Left kidney (tissue), 1 donor: ENCODE measurements at regions not wholly inside any gene's neighbourhood (a gene's known extent, or its start where the extent isn't known, plus 50 kb on each side); places are given as distances from the start of the nearest gene placed in this dataset.
A peak's percentile ranks its signal among the peaks of the same experiment; 100 is the strongest.

Experiments
- DNase-seq: peaks from one replicate; pipeline ENCODE4 v3.0.0-alpha.2; 2013

GRCh38 chr2:196278491-196278911 is 107.1 kb upstream of the STK17B start:
- no peak for DNase-seq

GRCh38 chr2:196279541-196279940 is 108.2 kb upstream of the STK17B start:
- no peak for DNase-seq

- no peak for DNase-seq
Measured at GRCh38 chr2:196284144-196284844, 112.9 kb upstream of the STK17B start.

DNA sequence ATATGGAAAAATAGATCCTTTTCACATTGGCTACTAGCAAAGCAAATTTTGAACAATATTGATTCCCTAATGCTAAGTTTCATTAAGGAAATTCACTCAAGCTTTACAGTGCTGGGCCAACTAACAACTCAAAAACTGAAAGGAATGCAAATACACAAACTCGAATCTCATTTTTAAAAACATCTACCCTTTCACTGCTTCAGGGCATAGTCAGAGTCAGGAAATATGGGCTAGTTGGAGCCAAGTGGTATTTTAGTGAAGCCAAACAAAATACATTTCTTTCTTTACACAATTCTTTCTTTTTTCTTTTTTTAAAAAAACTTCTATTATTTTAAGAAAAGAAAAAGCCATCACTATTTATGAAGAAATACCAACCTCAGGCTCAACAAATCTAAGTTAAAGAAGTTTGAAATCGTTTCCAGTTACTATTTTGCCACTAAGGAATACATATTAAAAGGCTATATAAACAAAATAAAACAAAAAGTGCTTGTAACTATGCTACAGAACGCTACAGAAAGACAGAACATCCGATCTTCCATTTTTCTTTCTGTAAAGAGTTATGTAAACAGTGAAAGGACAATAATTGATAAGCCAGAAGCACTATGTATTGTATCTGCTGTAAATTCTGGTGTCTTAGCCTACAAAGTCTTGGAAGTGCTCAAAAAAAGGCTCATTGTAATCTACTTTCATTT is 113.6 kb upstream of the STK17B start:
- DNase-seq = no peak

- DNase-seq = no peak
Measured at GRCh38 chr2:196286821-196287220, 115.4 kb upstream of the STK17B start.

GRCh38 chr2:196287523-196287922 is 116.1 kb upstream of the STK17B start:
- no peak for DNase-seq

GRCh38 chr2:196288006-196288538 is 116.7 kb upstream of the STK17B start:
- DNase-seq = no peak

DNA sequence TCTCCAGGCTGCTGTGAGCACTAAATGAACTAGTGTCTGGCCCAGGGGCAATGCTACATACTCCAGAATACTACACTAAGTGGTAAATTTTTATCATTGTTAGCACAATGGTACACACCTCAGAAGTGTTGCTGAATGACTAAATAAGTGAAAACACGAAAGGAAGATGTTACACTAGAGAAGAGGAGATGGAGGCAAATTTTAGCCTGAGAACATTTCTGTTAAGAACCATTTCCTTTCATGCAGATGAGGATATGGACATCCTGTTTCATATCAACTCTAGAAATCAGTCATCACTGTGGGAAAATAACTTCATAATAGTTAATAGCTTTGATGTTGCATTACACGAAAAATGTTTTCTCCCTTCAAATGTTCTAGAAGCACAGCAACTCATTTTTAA is 117.6 kb upstream of the STK17B start:
- no peak for DNase-seq

GRCh38 chr2:196290136-196290535 is 118.8 kb upstream of the STK17B start:
- no peak for DNase-seq

DNA sequence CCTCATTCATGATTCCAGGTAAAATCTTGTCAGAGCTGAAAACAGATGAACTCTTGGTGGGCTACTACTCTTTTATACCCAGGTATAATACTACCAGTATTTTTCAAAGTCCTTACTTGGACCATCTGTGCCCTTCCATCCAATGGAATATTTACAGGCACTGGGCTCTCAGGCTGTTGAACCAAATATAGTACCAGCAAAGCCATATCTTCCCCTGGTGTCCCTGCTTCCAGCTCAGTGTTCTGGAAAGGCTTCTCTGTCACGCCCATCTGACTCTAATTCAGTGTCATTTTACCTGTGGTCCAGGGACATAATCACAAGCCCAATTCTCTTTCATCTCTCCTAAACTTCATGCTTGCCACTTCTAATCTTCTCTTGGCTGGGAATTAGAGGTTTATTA is 119.2 kb upstream of the STK17B start:
- no peak for DNase-seq

GRCh38 chr2:196291426-196291825 is 120.0 kb upstream of the STK17B start:
- no peak for DNase-seq

DNA sequence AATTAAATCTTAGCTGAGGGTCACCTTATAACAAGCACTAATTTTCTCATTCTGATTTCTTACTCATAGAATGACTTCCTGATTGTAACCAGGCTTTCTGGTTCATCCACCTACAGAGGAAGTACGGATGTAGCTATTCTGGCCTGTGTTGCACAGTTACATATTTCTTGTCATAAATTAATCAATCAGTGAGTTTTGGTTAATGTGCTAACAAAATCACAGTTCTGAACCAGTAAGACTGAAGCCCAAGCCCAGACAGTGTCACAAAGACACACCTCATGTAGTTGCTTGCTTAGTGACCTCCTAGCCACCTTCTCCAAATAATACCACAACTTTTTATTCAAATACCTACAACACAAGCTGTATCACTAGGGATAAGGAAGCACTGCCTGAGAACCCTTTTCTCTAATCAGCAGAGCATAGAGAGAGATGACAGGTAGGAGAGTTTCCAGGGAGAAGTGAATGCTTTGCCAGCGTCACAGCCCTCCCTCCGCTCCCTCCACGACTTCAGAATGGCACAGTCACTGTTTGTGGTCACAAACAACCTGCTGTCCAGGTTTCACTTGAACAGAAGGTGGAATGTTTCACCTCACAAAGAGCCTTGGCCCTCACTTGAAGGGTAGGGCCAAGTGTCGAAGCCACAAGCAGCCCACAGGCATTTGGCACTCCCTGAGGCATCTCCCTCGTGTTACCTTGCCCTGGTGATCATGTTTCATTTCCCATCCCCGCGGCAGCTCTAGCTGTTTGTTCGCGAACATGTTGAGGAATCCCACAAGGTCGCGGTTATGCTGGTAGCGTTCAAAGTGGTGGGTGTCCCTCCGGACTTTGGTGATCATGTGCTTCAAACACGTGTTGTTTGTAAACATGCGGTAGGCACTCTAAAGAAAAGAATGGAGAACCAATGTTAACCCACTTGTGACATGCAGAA is 120.8 kb upstream of the STK17B start:
- no peak for DNase-seq

- no peak for DNase-seq
Measured at GRCh38 chr2:196293751-196294515, 122.6 kb upstream of the STK17B start.

DNA sequence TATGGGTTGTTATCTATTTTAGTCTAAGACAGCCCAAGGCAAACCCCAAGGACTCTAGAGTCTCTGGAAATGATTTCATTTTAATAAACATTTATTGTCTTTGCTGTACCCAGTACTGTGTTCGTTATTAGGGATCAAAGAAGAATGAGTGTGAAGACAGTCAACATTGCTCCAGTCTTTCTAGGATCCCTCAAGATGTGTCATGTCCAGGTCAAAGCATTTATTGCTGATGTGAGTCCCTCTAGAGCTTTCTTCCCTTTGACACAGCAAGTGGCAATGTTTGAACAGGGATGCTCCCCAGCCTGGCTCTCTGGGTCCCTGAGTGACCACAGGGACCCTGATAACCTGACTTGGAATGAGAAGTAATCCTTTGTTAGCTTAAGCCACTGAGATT is 123.1 kb upstream of the STK17B start:
- no peak for DNase-seq

GRCh38 chr2:196295005-196295404 is 123.6 kb upstream of the STK17B start:
- no peak for DNase-seq

DNA sequence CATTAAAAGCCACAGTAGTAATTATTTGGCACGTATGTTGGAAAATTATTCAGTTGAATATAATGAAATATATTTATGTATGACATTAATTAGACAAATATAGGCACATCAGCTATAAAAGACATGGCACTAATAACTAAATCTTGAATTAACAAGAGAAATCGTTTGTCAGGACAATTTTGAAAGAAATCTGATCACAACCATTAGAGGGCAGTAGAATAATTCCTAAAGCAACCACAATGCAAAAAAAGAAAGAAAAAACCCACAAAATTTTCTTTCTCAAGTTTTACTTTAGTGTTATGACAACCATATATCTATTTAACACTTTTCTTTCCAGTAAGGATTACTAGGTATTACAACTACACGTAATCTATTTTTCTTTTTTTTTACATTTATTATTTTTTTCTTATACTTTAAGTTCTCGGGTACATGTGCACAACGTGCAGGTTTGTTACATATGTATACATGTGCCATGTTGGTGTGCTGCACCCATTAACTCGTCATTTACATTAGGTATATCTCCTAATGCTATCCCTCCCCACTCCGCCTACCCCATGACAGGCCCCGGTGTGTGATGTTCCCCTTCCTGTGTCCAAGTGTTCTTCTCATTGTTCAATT is 126.8 kb upstream of the STK17B start:
- DNase-seq = peak; percentile 18

DNA sequence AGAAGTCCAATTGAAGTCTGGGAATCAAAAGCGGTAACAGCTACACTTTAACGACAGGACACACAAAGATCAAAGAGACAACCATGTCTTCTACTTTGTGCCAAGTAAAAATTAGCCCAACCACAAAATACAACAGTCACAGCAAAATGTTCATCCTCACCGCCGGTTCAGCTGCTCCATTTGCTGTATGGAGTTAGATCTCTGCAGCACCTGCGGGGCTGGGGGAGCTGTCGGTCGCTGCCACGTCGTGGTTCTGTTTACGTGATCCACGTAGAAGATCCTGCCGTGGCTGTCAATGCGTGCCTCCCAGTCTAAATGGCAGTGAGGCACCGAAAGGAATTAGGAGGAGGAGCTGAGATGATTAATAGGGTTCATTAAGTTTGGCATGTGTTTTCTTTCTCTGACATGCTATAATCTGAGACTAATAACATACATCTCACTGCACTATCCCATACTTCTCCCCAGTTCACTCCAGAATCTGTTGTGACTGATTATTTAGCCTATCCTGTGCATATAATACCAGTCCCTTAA is 136.5 kb upstream of the STK17B start:
- no peak for DNase-seq

- no peak for DNase-seq
Measured at GRCh38 chr2:196309691-196310090, 138.3 kb upstream of the STK17B start.

GRCh38 chr2:196314157-196314556 is 142.8 kb upstream of the STK17B start:
- no peak for DNase-seq

- DNase-seq = no peak
Measured at GRCh38 chr2:196314780-196315179, 143.4 kb upstream of the STK17B start.
